K562 (cell line): ENCODE measurements at regions not wholly inside any gene's neighbourhood (a gene's known extent, or its start where the extent isn't known, plus 50 kb on each side); places are given as distances from the start of the nearest gene placed in this dataset.

Source experiments
- ATAC-seq: fragments of 200-7000 bp; cut with Tn5 transposase; 3 replicates; pipeline ENCODE4 v1.9.1; 2020; ENCODE audit warnings: moderate library complexity
- BruUV-seq: library from RNA; stranded (reverse); fragments of 400-500 nt; replicated peaks from 2 replicates; lab custom pipeline; 2021; lab: Mats Ljungman, UMichigan
- CTCF ChIA-PET: fragments of 300-600 bp; formaldehyde crosslinking; extraction: SDS; loops from one replicate; lab custom pipeline; 2021; ENCODE audit warnings: low intra/inter-chr PET ratio; lab: Yijun Ruan, JAX
- POLR2A ChIA-PET: fragments of 300-600, 350-650 bp; sonication (Branson Sonifier 250); formaldehyde crosslinking; extraction: SDS; loops from one replicate; lab custom pipeline; 2021; ENCODE audit warnings: antibody characterized with exemption, inconsistent platforms; lab: Yijun Ruan, JAX
- DNase-seq, 4 experiments: peaks; one replicate each; pipeline versions ENCODE4 v3.0.0 to v3.0.0-alpha.2; 2011 to 2018; ENCODE audit warnings: low spot score in 3 of 4, mixed read lengths in 3 of 4; ENCODE audit errors: extremely low read depth in 1 of 4
- FAIRE-seq: peaks from 2 replicates; lab custom pipeline; 2011; peaks lifted over from hg19 to GRCh38; lab: Jason Lieb, UNC
- H2AFZ ChIP-seq: 2 replicates; pipeline ENCODE4 v1.6.0; 2011; ENCODE audit warnings: low read depth, low read length, control low read depth, inconsistent platforms
- H3K27ac ChIP-seq: fragments of 200-600 bp; 3 replicates; pipeline ENCODE4 v1.8.0; 2011; ENCODE audit warnings: low read depth, mild to moderate bottlenecking, control low read depth, inconsistent platforms, low read length, moderate library complexity, mixed read lengths; ENCODE audit errors: extremely low read depth
- H3K27me3 ChIP-seq, 2 experiments: fragments of 300-600 bp in 1 of 2; 2 replicates in 1 of 2; 3 replicates in 1 of 2; pipeline versions ENCODE4 v1.6.0 to v1.8.0; 2011; ENCODE audit warnings: inconsistent platforms in 2 of 2, low read length in 2 of 2, mild to moderate bottlenecking in 1 of 2, mixed read lengths in 1 of 2, moderate library complexity in 1 of 2; ENCODE audit not compliant: control insufficient read depth in 2 of 2, insufficient read depth in 2 of 2
- H3K36me3 ChIP-seq: fragments of 300-600 bp; 3 replicates; pipeline ENCODE4 v1.8.0; 2011; ENCODE audit warnings: mild to moderate bottlenecking, low read length, inconsistent platforms; ENCODE audit not compliant: control insufficient read depth, insufficient read depth
- H3K4me1 ChIP-seq, 2 experiments: fragments of 200-600 bp in 1 of 2; replicated peaks in 1 of 2; 2 replicates in 1 of 2; 3 replicates in 1 of 2; pipeline versions ENCODE4 v1.5.1 to v1.8.0; 2011; ENCODE audit warnings: inconsistent platforms in 2 of 2, low read length in 2 of 2, mild to moderate bottlenecking in 1 of 2, mixed read lengths in 1 of 2, moderate library complexity in 1 of 2; ENCODE audit not compliant: control insufficient read depth in 2 of 2, insufficient read depth in 2 of 2
- H3K4me2 ChIP-seq: 2 replicates; pipeline ENCODE4 v1.6.1; 2011; ENCODE audit warnings: low read length, control low read depth, inconsistent platforms, mixed read lengths; ENCODE audit not compliant: insufficient read depth
- H3K4me3 ChIP-seq: fragments of 200-600 bp; sonication (generic), shearing (Covaris generic); 2 replicates; pipeline ENCODE4 v1.5.1; 2016; ENCODE audit warnings: control low read depth, inconsistent platforms
- H3K79me2 ChIP-seq: fragments of 200-600 bp; 3 replicates; pipeline ENCODE4 v1.8.0; 2011; ENCODE audit warnings: low read length, inconsistent platforms; ENCODE audit not compliant: control insufficient read depth, insufficient read depth
- H3K9ac ChIP-seq, 2 experiments: 2 replicates each; pipeline versions ENCODE4 v1.6.0 to v1.6.1; 2011; ENCODE audit warnings: low read depth in 2 of 2, low read length in 2 of 2, control low read depth in 1 of 2, inconsistent platforms in 1 of 2, mild to moderate bottlenecking in 1 of 2, mixed read lengths in 1 of 2; ENCODE audit not compliant: insufficient read depth in 1 of 2
- H3K9me1 ChIP-seq: one replicate; pipeline ENCODE4 v1.6.0; 2011; ENCODE audit warnings: inconsistent platforms, mild to moderate bottlenecking, low read length, moderate library complexity; ENCODE audit not compliant: control insufficient read depth, insufficient read depth
- H3K9me3 ChIP-seq: replicated peaks from 2 replicates; pipeline ENCODE4 v1.5.1; 2011; ENCODE audit warnings: low read depth, low read length, inconsistent platforms; ENCODE audit not compliant: control insufficient read depth, insufficient read depth
- H4K20me1 ChIP-seq: replicated peaks from 2 replicates; pipeline ENCODE4 v1.6.1; 2011; ENCODE audit warnings: low read length, inconsistent platforms, mixed read lengths; ENCODE audit not compliant: control insufficient read depth, insufficient read depth
- HDGF ChIP-seq: fragments of 450-650 bp; IDR thresholded peaks from 2 replicates; pipeline ENCODE4 v1.6.1; 2016
- MAFG ChIP-seq: fragments of 450-650 bp; conservative IDR thresholded peaks from 2 replicates; pipeline ENCODE4 v1.6.1; 2016; ENCODE audit warnings: missing genetic modification characterization, missing compliant biosample characterization
- SMAD4 ChIP-seq: fragments of 250-450 bp; sonication (Bioruptor Pico); conservative IDR thresholded peaks from 2 replicates; pipeline ENCODE4 v1.8.0; 2021; ENCODE audit warnings: inconsistent platforms, mild to moderate bottlenecking, moderate library complexity
- ZNF184 ChIP-seq: sonication (generic); formaldehyde crosslinking; IDR thresholded peaks from 2 replicates; pipeline ENCODE4 v1.5.0; 2020; ENCODE audit warnings: missing genetic modification reagents
- ZNF696 ChIP-seq: fragments of 250-450 bp; sonication (Bioruptor Pico); conservative IDR thresholded peaks from 2 replicates; pipeline ENCODE4 v1.4.0; 2020; ENCODE audit warnings: mild to moderate bottlenecking, moderate library complexity
- WGBS: fragments of 100-300 bp; shearing (Covaris generic); methylation state at CpG from one replicate; pipeline ENCODE4 v1.1.6; 2016; ENCODE audit warnings: low coverage, mixed read lengths; ENCODE audit not compliant: insufficient coverage; ENCODE audit errors: missing lambda C conversion rate; 5-methylcytosine and 5-hydroxymethylcytosine counted together
- in situ Hi-C: fragments of 300-500 bp; cut with MboI; formaldehyde crosslinking; loops from 4 replicates; pipeline ENCODE4 v1.15.0; 2018; ENCODE audit warnings: inconsistent platforms, mixed read lengths
- intact Hi-C: fragments of 100-400 bp; cut with micrococcal nuclease; formaldehyde crosslinking; loops from 2 replicates; pipeline ENCODE4 v1.14.2; 2022

DNA sequence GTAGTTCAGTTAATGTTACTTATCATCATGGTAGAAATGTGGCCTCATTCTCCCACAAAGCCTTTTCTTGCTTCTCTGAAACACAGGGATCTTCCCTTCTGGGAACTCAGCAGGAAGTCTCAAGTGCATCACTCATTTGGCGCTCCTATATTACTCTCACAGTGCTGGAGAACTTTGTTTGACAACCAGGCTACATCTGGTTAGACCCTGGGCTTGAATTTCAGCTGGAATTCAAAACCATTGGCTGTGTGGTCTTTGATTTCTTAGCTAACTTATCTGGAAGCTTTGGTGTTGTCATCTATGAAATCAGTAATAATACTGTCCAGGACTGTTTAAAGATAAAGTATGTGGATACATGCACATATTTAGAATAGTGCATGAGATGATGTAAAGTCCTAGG lies 1777.1 kb downstream of the MAT2B start:
- CTCF ChIA-PET, result no interaction called here
- in situ Hi-C loops, result no loop called here
- ATAC-seq, result no peak

DNA sequence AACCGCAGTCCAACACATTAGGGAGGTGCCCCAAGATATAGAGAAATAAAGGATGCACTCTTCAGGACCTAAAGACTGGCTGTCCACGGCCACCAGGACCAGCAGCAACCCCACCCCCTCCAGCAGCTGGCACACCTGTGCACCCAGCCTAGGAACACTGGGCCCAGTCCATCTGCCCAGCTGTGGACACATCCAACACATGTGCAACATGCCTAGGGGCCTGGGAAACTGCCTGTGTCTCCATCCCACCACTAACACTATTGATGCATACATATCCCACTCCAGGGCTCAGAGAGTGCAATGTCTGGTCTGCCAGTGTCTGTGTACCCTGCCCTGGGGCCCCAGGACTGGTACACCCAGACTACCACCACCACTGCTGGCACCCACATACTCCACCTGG lies 1781.3 kb downstream of the MAT2B start:
- Histone ChIP-seq H2AFZ (no peak overlapping the region), H4K20me1 (no peaks in the 10 kb centered on the region), H3K36me3 (no peaks in the 10 kb centered on the region), H3K9me3 (no peaks in the 10 kb centered on the region), H3K9ac (no peak overlapping the region), H3K27ac (no peak overlapping the region), H3K9me1 (no peaks in the 10 kb centered on the region), H3K4me1 (no peaks in the 10 kb centered on the region), H3K4me3 (no peak overlapping the region), H3K4me2 (no peak overlapping the region), H3K27me3 (no peaks in the 10 kb centered on the region), H3K79me2 (no peaks in the 10 kb centered on the region)
- ChIA-PET POLR2A (no interaction called here), CTCF (no interaction called here)
- in situ Hi-C loops (no loop called here), intact Hi-C loops (no loop called here)
- TF ChIP-seq HDGF (no peak), SMAD4 (no peak), ZNF184 (no peak), ZNF696 (CRISPR knock-in tag) (no peak)
- ATAC-seq (no peak), DNase-seq (no peak), FAIRE-seq (no peak)
- no TSS peak for BruUV-seq
- 0% methylated on average over 1 of the region's 2 CpGs for WGBS

More for the DNA sequence above, 1777.1 kb downstream of the MAT2B start:
- Histone ChIP-seq H3K27ac (no peak overlapping the region), H3K9ac (no peak overlapping the region), H2AFZ (no peak overlapping the region), H3K79me2 (no peaks in the 10 kb centered on the region), H4K20me1 (no peaks in the 10 kb centered on the region), H3K4me2 (no peak overlapping the region), H3K27me3 (no peaks in the 10 kb centered on the region), H3K9me3 (0 out of 2 replicates have a peak, but pooled peaks cover 2% of the 10 kb centered on the region), H3K36me3 (no peaks in the 10 kb centered on the region), H3K4me1 (no peaks in the 10 kb centered on the region)
- POLR2A ChIA-PET, result interaction anchor here (1.1 kb wide), 1 partner anchor 26 kb away, joined by 3 read pairs; no protein-coding TSS in a partner anchor
- DNase-seq (no peak), FAIRE-seq (no peak)
- intact Hi-C loops, result no loop called here
- BruUV-seq, result no TSS peak
- WGBS, result 0% methylated on average over 1 of the region's 1 CpG
- TF ChIP-seq MAFG (tag), result no peak
- TF ChIP-seq, all 486 proteins: peak for 0
- Histone ChIP-seq H3K9me1 (no peaks in the 10 kb centered on the region), H3K4me3 (no peak overlapping the region)
